Ovary (tissue), 7 donors: ENCODE measurements at regions not wholly inside any gene's neighbourhood (a gene's known extent, or its start where the extent isn't known, plus 50 kb on each side); places are given as distances from the start of the nearest gene placed in this dataset.

Experiments
- DNase-seq, 5 donors: peaks; one replicate each; pipeline ENCODE4 v3.0.0-alpha.2; 2019 to 2020
- H3K27ac ChIP-seq, 2 donors: fragments of 200-600 bp; one replicate each; pipeline versions ENCODE4 v1.5.1 to v1.8.0; 2019 to 2022
- H3K27me3 ChIP-seq: fragments of 200-600 bp; one replicate; pipeline ENCODE4 v1.8.0; 2022
- H3K36me3 ChIP-seq: fragments of 200-600 bp; sonication (generic); one replicate; pipeline ENCODE4 v1.5.1; 2019
- H3K4me1 ChIP-seq: one replicate; pipeline ENCODE4 v1.8.1; 2013; ENCODE audit warnings: mild to moderate bottlenecking, moderate library complexity; ENCODE audit not compliant: insufficient read depth
- H3K4me3 ChIP-seq: fragments of 200-600 bp; sonication (generic); one replicate; pipeline ENCODE4 v1.5.1; 2017
- H3K9me3 ChIP-seq, 2 donors: fragments of 200-600 bp in 1 of 2; sonication (generic) in 1 of 2; one replicate each; pipeline versions ENCODE4 v1.5.1 to v1.8.1; 2013 to 2019; ENCODE audit warnings: mild to moderate bottlenecking in 1 of 2, moderate library complexity in 1 of 2
- CTCF ChIP-seq, 3 donors: fragments of 450-650 bp in 2 of 3; fragments of 200-600 bp in 1 of 3; IDR thresholded peaks; one replicate each; pipeline versions ENCODE4 v1.5.1 to v1.8.0; 2016 to 2022; ENCODE audit warnings: antibody characterized with exemption in 3 of 3, mild to moderate bottlenecking in 1 of 3
- EP300 ChIP-seq: sonication (generic); formaldehyde crosslinking; IDR thresholded peaks from one replicate; pipeline ENCODE4 v1.6.1; 2017; ENCODE audit warnings: antibody characterized with exemption
- POLR2A ChIP-seq: fragments of 450-650 bp; IDR thresholded peaks from one replicate; pipeline ENCODE4 v1.6.1; 2017; ENCODE audit warnings: antibody characterized with exemption, mild to moderate bottlenecking, moderate library complexity
- WGBS, 3 donors: extraction: QIAGEN DNeasy Blood & Tissue Kit in 1 of 3; methylation state at CpG; one replicate each; pipeline versions ENCODE4 v1.1.5 to v1.1.7; 2013 to 2017; 5-methylcytosine and 5-hydroxymethylcytosine counted together
- intact Hi-C, 4 donors: fragments of 100-400 bp; cut with DNase I; formaldehyde crosslinking; loops; one replicate each; pipeline versions ENCODE4 v1.11.0 to v1.15.1; 2022 to 2023
- donor health status: DM: no; HTN: no; CAD: no; lungs with moderate emphysema.
- donor health status: DM: no; HTN: no; CAD: no.
- donor health status: Bipolar disorder and iron deficiency.
- donor health status: DM: no; HTN: no; CAD: no.
- donor health status: DM: yes; HTN: yes; CAD: no.

GRCh38 chr3:144636833-144637232 is 665.2 kb downstream of the DIPK2A start:
- TF ChIP-seq POLR2A (no peak), CTCF (IDR thresholded peaks at IDR 0.05) (no peak), EP300 (no peak)

GRCh38 chr3:144638009-144638408 is 666.4 kb downstream of the DIPK2A start:
- DNase-seq: no peak
- H3K4me1 ChIP-seq: no peaks in the 10 kb centered on the region
- no peaks in the 10 kb centered on the region for H3K9me3 ChIP-seq
- H3K27ac ChIP-seq: no peak overlapping the region
- TF ChIP-seq CTCF (IDR thresholded peaks at IDR 0.05): no peak
- no peak for TF ChIP-seq POLR2A
- TF ChIP-seq EP300: no peak
- H3K36me3 ChIP-seq: no peaks in the 10 kb centered on the region
- H3K4me3 ChIP-seq: no peak overlapping the region
- intact Hi-C loops: no loop called here
- no peaks in the 10 kb centered on the region for H3K27me3 ChIP-seq

More at GRCh38 chr3:144636833-144637232, 665.2 kb downstream of the DIPK2A start:
- H3K9me3 ChIP-seq: no peaks in the 10 kb centered on the region
- H3K27ac ChIP-seq: no peak overlapping the region
- no peak for DNase-seq
- no peaks in the 10 kb centered on the region for H3K27me3 ChIP-seq
- intact Hi-C loops: no loop called here
- WGBS, 3 donors: 90 to 94% (median 91%) methylated on average over 2 of the region's 2 CpGs
- no peak overlapping the region for H3K4me3 ChIP-seq
- H3K36me3 ChIP-seq: no peaks in the 10 kb centered on the region
- H3K4me1 ChIP-seq: no peaks in the 10 kb centered on the region

GRCh38 chr3:144643771-144644198 is 672.2 kb downstream of the DIPK2A start:
- intact Hi-C loops: no loop called here
- Histone ChIP-seq H3K27ac (no peak overlapping the region), H3K36me3 (no peaks in the 10 kb centered on the region), H3K4me3 (no peak overlapping the region), H3K27me3 (no peaks in the 10 kb centered on the region), H3K4me1 (peaks cover 3% of the 10 kb centered on the region), H3K9me3 (no peaks in the 10 kb centered on the region)
- WGBS, 3 donors: 10 to 18% (median 16%) methylated on average over 3 of the region's 3 CpGs
- DNase-seq: no peak
- no peak for TF ChIP-seq EP300
- TF ChIP-seq CTCF (IDR thresholded peaks at IDR 0.05): no peak
- TF ChIP-seq POLR2A: no peak

- no peak overlapping the region for H3K27ac ChIP-seq
- intact Hi-C loops: no loop called here
- H3K36me3 ChIP-seq: no peaks in the 10 kb centered on the region
- peaks cover 3% of the 10 kb centered on the region for H3K4me1 ChIP-seq
- H3K4me3 ChIP-seq: no peak overlapping the region
- DNase-seq: no peak
- TF ChIP-seq POLR2A (no peak), EP300 (no peak), CTCF (IDR thresholded peaks at IDR 0.05) (no peak)
- 88 to 94% (median 92%) methylated on average over 1 of the region's 1 CpG for WGBS, 3 donors
- H3K27me3 ChIP-seq: no peaks in the 10 kb centered on the region
- no peaks in the 10 kb centered on the region for H3K9me3 ChIP-seq
Observed at GRCh38 chr3:144645300-144645699, 673.7 kb downstream of the DIPK2A start.

GRCh38 chr3:144650380-144650779 is 678.8 kb downstream of the DIPK2A start:
- intact Hi-C loops: no loop called here
- Histone ChIP-seq H3K9me3 (no peaks in the 10 kb centered on the region), H3K27me3 (no peaks in the 10 kb centered on the region), H3K4me3 (no peak overlapping the region), H3K27ac (no peak overlapping the region), H3K36me3 (no peaks in the 10 kb centered on the region), H3K4me1 (no peaks in the 10 kb centered on the region)
- 93 to 96% (median 94%) methylated on average over 5 of the region's 5 CpGs for WGBS, 3 donors
- DNase-seq: no peak
- TF ChIP-seq POLR2A (no peak), EP300 (no peak), CTCF (IDR thresholded peaks at IDR 0.05) (no peak)
